ENCODE measurements at regions not wholly inside any gene's neighbourhood (a gene's known extent, or its start where the extent isn't known, plus 50 kb on each side); places are given as distances from the start of the nearest gene placed in this dataset.
A peak's percentile ranks its signal among the peaks of the same experiment; 100 is the strongest.

DNA sequence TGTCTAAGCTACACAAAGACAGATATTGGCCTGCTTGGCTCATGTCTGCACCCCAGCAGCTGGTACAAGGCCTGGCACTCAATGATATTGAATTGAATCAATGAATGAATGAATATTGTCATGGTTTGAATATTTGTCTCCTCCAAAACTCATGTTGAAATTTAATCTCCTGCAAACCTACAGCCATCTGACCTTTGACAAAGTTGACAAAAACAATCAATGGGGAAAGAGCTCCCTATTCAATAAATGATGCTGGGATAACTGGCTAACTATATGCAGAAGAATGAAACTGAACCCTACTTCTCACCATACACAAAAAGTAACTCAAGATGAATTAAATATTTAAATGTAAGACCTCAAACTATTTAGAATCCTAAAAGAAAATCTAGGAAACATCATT is 144.7 kb downstream of the CYP26A1 start:
- Histone ChIP-seq H3K36me3 (ENCODE audit: control insufficient read depth, insufficient read depth, low read length) (no peaks in the 10 kb centered on the region), H3K4me3 (replicated peaks in 1 of 4; ENCODE audit: control extremely low read depth in 1 of 4, insufficient read depth in 1 of 4, low read depth in 3 of 4, low read length in 4 of 4) (no peak overlapping the region), H3K27ac (ENCODE audit: insufficient read depth, low read length) (no peak overlapping the region), H3K4me2 (ENCODE audit: extremely low read depth, insufficient read depth, low read length) (no peak overlapping the region), H3K4me1 (ENCODE audit: control insufficient read depth, extremely low read depth, insufficient read depth, low read length) (no peaks in the 10 kb centered on the region), H3K9ac (ENCODE audit: insufficient read depth, low read length) (no peak overlapping the region), H2AFZ (ENCODE audit: low read length) (no peak overlapping the region), H3K79me2 (ENCODE audit: control insufficient read depth, insufficient read depth, low read length) (no peaks in the 10 kb centered on the region), H3K27me3 (ENCODE audit: control insufficient read depth, insufficient read depth, low read length) (peaks cover 7% of the 10 kb centered on the region), H3K9me3 (ENCODE audit: control insufficient read depth, insufficient read depth, low read depth, low read length) (no peaks in the 10 kb centered on the region), H4K20me1 (ENCODE audit: control insufficient read depth, extremely low read depth, insufficient read depth, low read length) (no peaks in the 10 kb centered on the region)
- TF ChIP-seq EZH2 (IDR thresholded peaks at IDR 0.05; ENCODE audit: low read length, missing control alignments), result no peak
- TF ChIP-seq, protein P1, sequence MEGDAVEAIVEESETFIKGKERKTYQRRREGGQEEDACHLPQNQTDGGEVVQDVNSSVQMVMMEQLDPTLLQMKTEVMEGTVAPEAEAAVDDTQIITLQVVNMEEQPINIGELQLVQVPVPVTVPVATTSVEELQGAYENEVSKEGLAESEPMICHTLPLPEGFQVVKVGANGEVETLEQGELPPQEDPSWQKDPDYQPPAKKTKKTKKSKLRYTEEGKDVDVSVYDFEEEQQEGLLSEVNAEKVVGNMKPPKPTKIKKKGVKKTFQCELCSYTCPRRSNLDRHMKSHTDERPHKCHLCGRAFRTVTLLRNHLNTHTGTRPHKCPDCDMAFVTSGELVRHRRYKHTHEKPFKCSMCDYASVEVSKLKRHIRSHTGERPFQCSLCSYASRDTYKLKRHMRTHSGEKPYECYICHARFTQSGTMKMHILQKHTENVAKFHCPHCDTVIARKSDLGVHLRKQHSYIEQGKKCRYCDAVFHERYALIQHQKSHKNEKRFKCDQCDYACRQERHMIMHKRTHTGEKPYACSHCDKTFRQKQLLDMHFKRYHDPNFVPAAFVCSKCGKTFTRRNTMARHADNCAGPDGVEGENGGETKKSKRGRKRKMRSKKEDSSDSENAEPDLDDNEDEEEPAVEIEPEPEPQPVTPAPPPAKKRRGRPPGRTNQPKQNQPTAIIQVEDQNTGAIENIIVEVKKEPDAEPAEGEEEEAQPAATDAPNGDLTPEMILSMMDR (conservative IDR thresholded peaks at IDR 0.05 in 1 of 2, IDR thresholded peaks at IDR 0.05 in 1 of 2; ENCODE audit: low read depth in 1 of 2, low read length in 2 of 2), result no peak
- DNase-seq (ENCODE audit: low read depth in 2 of 2), result no peak

DNA sequence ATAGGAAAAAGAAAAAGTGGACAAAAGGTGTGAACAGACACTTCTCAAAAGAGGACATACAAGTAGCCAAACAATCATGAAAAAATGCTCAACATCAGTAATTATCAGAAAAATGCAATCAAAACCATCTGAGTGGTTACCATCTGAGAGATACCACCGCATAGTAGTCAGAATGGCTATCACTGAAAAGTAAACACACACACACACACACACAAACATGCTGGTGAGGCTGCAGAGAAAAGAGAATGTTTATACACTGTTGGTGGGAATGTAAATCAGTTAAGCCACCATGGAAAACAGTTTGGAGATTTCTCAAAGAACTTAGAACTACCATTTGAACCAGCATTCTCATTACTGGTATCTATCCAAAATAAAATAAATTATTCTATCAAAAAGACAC is 145.7 kb downstream of the CYP26A1 start:
- Histone ChIP-seq H3K9ac (ENCODE audit: insufficient read depth, low read length) (no peak overlapping the region), H3K4me2 (ENCODE audit: extremely low read depth, insufficient read depth, low read length) (no peak overlapping the region), H4K20me1 (ENCODE audit: control insufficient read depth, extremely low read depth, insufficient read depth, low read length) (no peaks in the 10 kb centered on the region), H3K27ac (ENCODE audit: insufficient read depth, low read length) (no peak overlapping the region), H3K4me3 (replicated peaks in 1 of 4; ENCODE audit: control extremely low read depth in 1 of 4, insufficient read depth in 1 of 4, low read depth in 3 of 4, low read length in 4 of 4) (no peak overlapping the region), H3K36me3 (ENCODE audit: control insufficient read depth, insufficient read depth, low read length) (no peaks in the 10 kb centered on the region), H2AFZ (ENCODE audit: low read length) (no peak overlapping the region), H3K4me1 (ENCODE audit: control insufficient read depth, extremely low read depth, insufficient read depth, low read length) (no peaks in the 10 kb centered on the region), H3K27me3 (ENCODE audit: control insufficient read depth, insufficient read depth, low read length) (peaks cover 9% of the 10 kb centered on the region), H3K79me2 (ENCODE audit: control insufficient read depth, insufficient read depth, low read length) (no peaks in the 10 kb centered on the region), H3K9me3 (ENCODE audit: control insufficient read depth, insufficient read depth, low read depth, low read length) (no peaks in the 10 kb centered on the region)
- DNase-seq (ENCODE audit: low read depth in 2 of 2), result peak in 1 of 2 donors; percentile 14
- TF ChIP-seq, protein P1 (conservative IDR thresholded peaks at IDR 0.05 in 1 of 2, IDR thresholded peaks at IDR 0.05 in 1 of 2; ENCODE audit: low read depth in 1 of 2, low read length in 2 of 2), result no peak
- no peak for TF ChIP-seq EZH2 (IDR thresholded peaks at IDR 0.05; ENCODE audit: low read length, missing control alignments)

DNA sequence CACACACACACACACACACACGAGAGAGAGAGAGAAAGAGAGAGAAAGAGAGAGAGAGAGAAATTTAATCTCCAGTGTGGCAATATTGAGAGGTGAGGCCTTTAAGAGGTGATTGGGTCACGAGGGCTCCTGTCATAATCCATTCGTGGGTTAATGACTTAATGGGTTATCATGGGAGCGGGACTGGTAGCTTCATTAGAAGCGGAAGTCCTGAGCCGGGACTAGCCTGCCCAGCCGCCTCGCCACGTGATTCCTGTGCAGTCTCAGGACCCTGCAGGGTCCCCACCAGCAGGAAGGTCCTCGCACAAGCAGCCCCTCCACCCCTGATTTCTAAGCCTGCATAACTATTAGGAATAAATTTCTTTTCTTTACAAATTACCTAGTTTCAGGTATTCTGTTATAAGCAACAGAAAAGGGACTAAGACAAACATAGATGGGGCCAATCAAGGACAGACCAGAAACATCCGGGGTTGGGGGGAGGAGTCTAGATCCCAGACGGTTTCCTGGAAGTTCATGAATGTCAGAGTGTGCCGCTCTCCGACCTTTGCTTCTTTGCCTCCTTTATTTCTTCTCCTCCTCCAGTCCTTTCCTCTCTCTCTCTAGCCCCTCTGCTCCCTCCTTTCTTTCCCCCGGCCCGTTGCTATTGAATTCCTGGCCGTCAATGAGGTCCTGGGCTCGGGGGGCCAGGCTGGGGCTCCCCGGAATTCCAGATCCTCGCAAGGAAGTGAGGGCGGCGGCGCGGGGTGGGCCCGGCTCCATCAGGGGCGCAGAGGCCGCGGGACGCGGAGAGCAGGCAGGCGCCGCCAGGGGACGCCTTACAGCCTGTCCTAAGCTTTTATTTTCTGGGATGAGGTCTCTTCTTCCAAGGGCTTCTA is 146.8 kb downstream of the CYP26A1 start:
- Histone ChIP-seq H3K27me3 (ENCODE audit: control insufficient read depth, insufficient read depth, low read length) (peaks cover 6% of the 10 kb centered on the region), H3K9ac (ENCODE audit: insufficient read depth, low read length) (no peak overlapping the region), H3K79me2 (ENCODE audit: control insufficient read depth, insufficient read depth, low read length) (no peaks in the 10 kb centered on the region), H3K36me3 (ENCODE audit: control insufficient read depth, insufficient read depth, low read length) (no peaks in the 10 kb centered on the region), H2AFZ (ENCODE audit: low read length) (no peak overlapping the region), H3K4me3 (replicated peaks in 1 of 4; ENCODE audit: control extremely low read depth in 1 of 4, insufficient read depth in 1 of 4, low read depth in 3 of 4, low read length in 4 of 4) (no peak overlapping the region), H3K4me2 (ENCODE audit: extremely low read depth, insufficient read depth, low read length) (no peak overlapping the region), H3K9me3 (ENCODE audit: control insufficient read depth, insufficient read depth, low read depth, low read length) (no peaks in the 10 kb centered on the region), H3K27ac (ENCODE audit: insufficient read depth, low read length) (no peak overlapping the region), H4K20me1 (ENCODE audit: control insufficient read depth, extremely low read depth, insufficient read depth, low read length) (no peaks in the 10 kb centered on the region), H3K4me1 (ENCODE audit: control insufficient read depth, extremely low read depth, insufficient read depth, low read length) (no peaks in the 10 kb centered on the region)
- TF ChIP-seq, protein P1 (conservative IDR thresholded peaks at IDR 0.05 in 1 of 2, IDR thresholded peaks at IDR 0.05 in 1 of 2; ENCODE audit: low read depth in 1 of 2, low read length in 2 of 2), result no peak
- TF ChIP-seq EZH2 (IDR thresholded peaks at IDR 0.05; ENCODE audit: low read length, missing control alignments), result no peak
- DNase-seq (ENCODE audit: low read depth in 2 of 2), result no peak
